ENCODE measurements at regions not wholly inside any gene's neighbourhood (a gene's known extent, or its start where the extent isn't known, plus 50 kb on each side); places are given as distances from the start of the nearest gene placed in this dataset.
"Not testable (repeated sequence)": the region's sequence is repeated elsewhere in the genome, so short reads cannot be mapped to it uniquely, and the experiment has no call there.

- DNase-seq = no peak
Measured at GRCh38 chr14:37787879-37788494, 192.6 kb downstream of the TTC6 start.

- DNase-seq = no peak
Measured at GRCh38 chr14:37791384-37792036, 196.1 kb downstream of the TTC6 start.

GRCh38 chr14:37792124-37792523 lies 196.7 kb downstream of the TTC6 start:
- no peak for DNase-seq

GRCh38 chr14:37796703-37797416 lies 201.4 kb downstream of the TTC6 start:
- DNase-seq = no peak

GRCh38 chr14:37797675-37798074 lies 202.2 kb downstream of the TTC6 start:
- no peak for DNase-seq

GRCh38 chr14:37807722-37808121 lies 212.3 kb downstream of the TTC6 start:
- no peak for DNase-seq

GRCh38 chr14:37810094-37810801 lies 214.8 kb downstream of the TTC6 start:
- DNase-seq = no peak

- DNase-seq = no peak
Measured at GRCh38 chr14:37813732-37814131, 218.3 kb downstream of the TTC6 start.

GRCh38 chr14:37816135-37816534 lies 220.7 kb downstream of the TTC6 start:
- no peak for DNase-seq

- no peak for DNase-seq
Measured at GRCh38 chr14:37816743-37817295, 221.4 kb downstream of the TTC6 start.

- no peak for DNase-seq
Measured at GRCh38 chr14:37819155-37820015, 224.0 kb downstream of the TTC6 start.

GRCh38 chr14:37820810-37821209 lies 225.4 kb downstream of the TTC6 start:
- DNase-seq = not testable (repeated sequence)

GRCh38 chr14:37824939-37825712 lies 229.7 kb downstream of the TTC6 start:
- DNase-seq = no peak

- no peak for DNase-seq
Measured at GRCh38 chr14:37826869-37827268, 231.4 kb downstream of the TTC6 start.

GRCh38 chr14:37830271-37830670 lies 234.8 kb downstream of the TTC6 start:
- DNase-seq = no peak

GRCh38 chr14:37834275-37834674 lies 238.8 kb downstream of the TTC6 start:
- DNase-seq = no peak

- DNase-seq = not testable (repeated sequence)
Measured at GRCh38 chr14:37838778-37839177, 243.3 kb downstream of the TTC6 start.

- DNase-seq = not testable (repeated sequence)
Measured at GRCh38 chr14:37841039-37841438, 245.6 kb downstream of the TTC6 start.

- no peak for DNase-seq
Measured at GRCh38 chr14:37842106-37842505, 246.7 kb downstream of the TTC6 start.

- DNase-seq = no peak
Measured at GRCh38 chr14:37843954-37844607, 248.7 kb downstream of the TTC6 start.

GRCh38 chr14:37844614-37845013 lies 249.2 kb downstream of the TTC6 start:
- DNase-seq = no peak

Data from CD4-positive, alpha-beta T cell treated with Interleukin-10 for 1 hour (primary cell).